Glutamatergic neuron (in vitro differentiated cells): ENCODE measurements at regions not wholly inside any gene's neighbourhood (a gene's known extent, or its start where the extent isn't known, plus 50 kb on each side); places are given as distances from the start of the nearest gene placed in this dataset.
A peak's percentile ranks its signal among the peaks of the same experiment; 100 is the strongest.

Experiments
- DNase-seq: peaks from one replicate; pipeline ENCODE4 v3.0.0; 2022
- H3K27ac Mint-ChIP-seq: one replicate; pipeline ENCODE4 v1.8.0; 2020; ENCODE audit warnings: mild to moderate bottlenecking, mixed read lengths, inconsistent platforms; ENCODE audit not compliant: unreplicated experiment
- H3K27me3 Mint-ChIP-seq: one replicate; pipeline ENCODE4 v1.8.0; 2020; ENCODE audit warnings: mild to moderate bottlenecking, moderate library complexity, mixed read lengths, inconsistent platforms; ENCODE audit not compliant: unreplicated experiment
- H3K36me3 Mint-ChIP-seq: one replicate; pipeline ENCODE4 v1.8.0; 2020; ENCODE audit warnings: mild to moderate bottlenecking, mixed read lengths, inconsistent platforms; ENCODE audit not compliant: unreplicated experiment
- H3K4me1 Mint-ChIP-seq: one replicate; pipeline ENCODE4 v1.8.0; 2020; ENCODE audit warnings: mild to moderate bottlenecking, low read depth, mixed read lengths, inconsistent platforms; ENCODE audit not compliant: unreplicated experiment
- H3K4me3 Mint-ChIP-seq: one replicate; pipeline ENCODE4 v1.8.0; 2020; ENCODE audit warnings: mild to moderate bottlenecking, mixed read lengths, inconsistent platforms; ENCODE audit not compliant: unreplicated experiment
- H3K9me3 Mint-ChIP-seq: one replicate; pipeline ENCODE4 v1.8.0; 2020; ENCODE audit warnings: mild to moderate bottlenecking, moderate library complexity, mixed read lengths, inconsistent platforms; ENCODE audit not compliant: unreplicated experiment
- TF ChIP-seq, protein P1 (sequence below): fragments of 200-600 bp; sonication (generic); IDR thresholded peaks from one replicate; pipeline ENCODE4 v1.5.0; 2021; ENCODE audit not compliant: partially characterized antibody, unreplicated experiment

DNA sequence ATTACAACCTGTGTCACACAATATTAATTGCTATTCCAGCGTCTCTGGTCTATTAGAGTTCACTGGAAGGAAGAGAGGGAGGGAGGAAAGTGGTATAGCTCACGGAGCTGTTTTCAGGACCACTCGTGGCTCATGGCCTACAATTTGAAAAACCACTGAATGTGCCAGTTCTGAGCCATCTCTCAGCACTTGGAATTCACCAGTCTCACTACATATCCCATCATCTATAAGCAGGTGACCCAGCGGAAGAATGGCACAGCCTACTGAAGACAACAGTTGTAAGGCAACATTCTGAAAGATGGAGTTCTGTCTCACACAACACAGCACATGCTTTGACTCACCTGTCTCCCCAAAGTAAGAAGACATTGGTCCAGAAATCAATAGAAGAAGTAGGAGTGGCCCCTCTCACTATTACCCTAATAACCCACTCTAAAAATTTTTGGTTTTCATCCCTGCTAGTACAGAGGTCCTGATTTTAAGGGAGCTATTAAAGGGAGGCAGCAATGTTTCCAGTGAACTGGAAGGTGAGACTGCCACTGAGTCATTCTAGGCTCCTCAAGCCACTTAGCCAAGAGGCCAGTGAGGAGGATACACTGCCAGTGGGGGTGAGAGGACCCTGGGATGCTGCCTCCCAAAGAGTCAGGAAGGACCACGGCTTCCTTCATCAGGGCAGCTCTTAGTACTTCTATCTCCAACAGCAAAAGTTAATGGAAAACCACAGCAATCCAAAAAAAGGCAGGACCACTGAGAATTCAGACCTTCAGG lies 50.0 kb upstream of the DOCK9 start:
- no peaks in the 10 kb centered on the region for H3K9me3 Mint-ChIP-seq
- no peak overlapping the region for H3K27ac Mint-ChIP-seq
- no peak overlapping the region for H3K4me3 Mint-ChIP-seq
- H3K4me1 Mint-ChIP-seq: no peaks in the 10 kb centered on the region
- peaks cover 1% of the 10 kb centered on the region for H3K27me3 Mint-ChIP-seq
- no peaks in the 10 kb centered on the region for H3K36me3 Mint-ChIP-seq
- no peak for DNase-seq
- TF ChIP-seq, protein P1, sequence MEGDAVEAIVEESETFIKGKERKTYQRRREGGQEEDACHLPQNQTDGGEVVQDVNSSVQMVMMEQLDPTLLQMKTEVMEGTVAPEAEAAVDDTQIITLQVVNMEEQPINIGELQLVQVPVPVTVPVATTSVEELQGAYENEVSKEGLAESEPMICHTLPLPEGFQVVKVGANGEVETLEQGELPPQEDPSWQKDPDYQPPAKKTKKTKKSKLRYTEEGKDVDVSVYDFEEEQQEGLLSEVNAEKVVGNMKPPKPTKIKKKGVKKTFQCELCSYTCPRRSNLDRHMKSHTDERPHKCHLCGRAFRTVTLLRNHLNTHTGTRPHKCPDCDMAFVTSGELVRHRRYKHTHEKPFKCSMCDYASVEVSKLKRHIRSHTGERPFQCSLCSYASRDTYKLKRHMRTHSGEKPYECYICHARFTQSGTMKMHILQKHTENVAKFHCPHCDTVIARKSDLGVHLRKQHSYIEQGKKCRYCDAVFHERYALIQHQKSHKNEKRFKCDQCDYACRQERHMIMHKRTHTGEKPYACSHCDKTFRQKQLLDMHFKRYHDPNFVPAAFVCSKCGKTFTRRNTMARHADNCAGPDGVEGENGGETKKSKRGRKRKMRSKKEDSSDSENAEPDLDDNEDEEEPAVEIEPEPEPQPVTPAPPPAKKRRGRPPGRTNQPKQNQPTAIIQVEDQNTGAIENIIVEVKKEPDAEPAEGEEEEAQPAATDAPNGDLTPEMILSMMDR: no peak

DNA sequence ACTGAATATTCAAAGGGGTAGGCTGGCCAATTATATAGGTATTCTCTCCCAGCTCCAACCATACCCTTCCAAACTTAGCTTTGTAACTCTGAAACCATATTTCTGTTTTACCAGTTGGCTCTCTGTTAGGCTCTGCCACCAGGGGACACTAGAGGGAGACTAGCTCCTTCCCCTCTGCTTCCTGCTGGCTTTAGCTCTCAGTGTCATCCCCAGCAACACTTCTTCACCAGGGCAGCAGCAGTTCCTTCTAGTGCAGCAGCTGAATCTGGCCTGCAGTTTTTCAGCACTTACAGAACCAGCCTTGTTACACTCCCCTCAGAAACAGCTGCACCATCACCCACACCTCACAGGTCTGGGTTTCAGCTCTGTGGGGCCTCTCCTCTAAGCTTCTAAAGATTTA lies 51.0 kb upstream of the DOCK9 start:
- no peak overlapping the region for H3K4me3 Mint-ChIP-seq
- TF ChIP-seq, protein P1: peak; percentile 8
- no peaks in the 10 kb centered on the region for H3K9me3 Mint-ChIP-seq
- DNase-seq: no peak
- peaks cover 1% of the 10 kb centered on the region for H3K27me3 Mint-ChIP-seq
- H3K27ac Mint-ChIP-seq: no peak overlapping the region
- H3K4me1 Mint-ChIP-seq: no peaks in the 10 kb centered on the region
- no peaks in the 10 kb centered on the region for H3K36me3 Mint-ChIP-seq

DNA sequence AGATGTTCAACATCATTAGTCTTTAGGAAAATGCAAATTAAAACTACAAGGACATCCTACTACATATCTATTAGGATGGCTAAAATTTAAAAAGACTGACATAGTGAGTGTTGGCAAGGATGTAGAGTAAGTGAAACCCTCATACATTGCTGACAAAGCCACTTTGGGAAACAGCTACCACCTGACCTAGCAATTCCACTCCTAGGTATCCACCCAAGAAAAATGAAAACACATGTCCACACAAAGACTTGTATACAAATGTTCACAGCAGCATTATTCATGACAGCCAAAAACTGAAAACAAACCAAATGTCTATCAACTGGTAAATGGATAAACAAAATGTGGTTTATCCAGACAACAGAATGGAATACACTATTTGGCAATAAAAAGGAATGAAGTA lies 51.7 kb upstream of the DOCK9 start:
- Mint-ChIP-seq H3K9me3 (no peaks in the 10 kb centered on the region), H3K27ac (no peak overlapping the region), H3K36me3 (no peaks in the 10 kb centered on the region), H3K27me3 (peaks cover 4% of the 10 kb centered on the region), H3K4me3 (no peak overlapping the region), H3K4me1 (no peaks in the 10 kb centered on the region)
- TF ChIP-seq, protein P1: no peak
- DNase-seq: no peak

DNA sequence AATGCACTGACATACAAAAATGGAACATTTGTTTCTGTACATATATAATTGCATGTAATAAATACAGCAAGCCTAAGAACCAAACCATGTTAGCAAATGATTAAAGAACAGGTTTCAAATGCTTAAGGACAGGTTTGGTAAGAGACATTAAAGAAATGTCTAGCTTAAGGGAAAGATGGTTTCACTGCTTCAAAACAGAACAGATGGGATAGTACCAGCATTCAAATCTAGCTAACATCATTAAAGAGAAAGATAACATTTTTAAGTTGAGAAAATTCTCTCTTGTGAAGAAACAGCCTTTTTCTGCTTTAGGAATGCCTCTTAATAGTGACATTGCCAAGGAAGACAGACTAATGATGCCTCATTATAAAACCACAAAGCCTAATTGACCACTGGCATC lies 52.5 kb upstream of the DOCK9 start:
- Mint-ChIP-seq H3K36me3 (no peaks in the 10 kb centered on the region), H3K4me3 (no peak overlapping the region), H3K27ac (no peak overlapping the region), H3K27me3 (peaks cover 4% of the 10 kb centered on the region), H3K9me3 (no peaks in the 10 kb centered on the region), H3K4me1 (no peaks in the 10 kb centered on the region)
- TF ChIP-seq, protein P1: no peak
- DNase-seq: no peak

DNA sequence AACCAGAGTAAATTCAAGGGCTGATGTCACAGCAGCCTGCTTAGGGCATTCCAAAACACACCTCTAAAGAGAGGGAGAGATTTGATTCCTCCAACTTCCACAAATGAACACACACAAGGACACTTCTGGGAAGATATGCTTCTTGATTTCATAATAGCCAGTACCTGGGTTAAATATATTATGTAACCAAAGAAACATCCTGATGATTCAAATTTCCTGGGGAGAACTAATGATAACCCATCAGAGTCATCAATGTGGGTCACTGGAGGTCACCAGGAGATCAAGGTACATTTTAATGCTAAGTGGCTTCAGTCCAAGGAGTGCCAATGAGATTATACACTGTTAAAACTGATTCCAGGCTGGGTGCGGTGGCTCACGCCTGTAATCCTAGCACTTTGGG lies 54.0 kb upstream of the DOCK9 start:
- no peak overlapping the region for H3K27ac Mint-ChIP-seq
- TF ChIP-seq, protein P1: no peak
- H3K4me3 Mint-ChIP-seq: no peak overlapping the region
- no peaks in the 10 kb centered on the region for H3K36me3 Mint-ChIP-seq
- H3K9me3 Mint-ChIP-seq: no peaks in the 10 kb centered on the region
- peaks cover 2% of the 10 kb centered on the region for H3K27me3 Mint-ChIP-seq
- DNase-seq: no peak
- H3K4me1 Mint-ChIP-seq: no peaks in the 10 kb centered on the region
